Endothelial cell of umbilical vein (primary cell): ENCODE measurements at regions not wholly inside any gene's neighbourhood (a gene's known extent, or its start where the extent isn't known, plus 50 kb on each side); places are given as distances from the start of the nearest gene placed in this dataset.

Experiments used
- BruUV-seq: library from RNA; stranded (reverse); fragments of 400-500 nt; replicated peaks from 2 replicates; lab custom pipeline; 2021; lab: Mats Ljungman, UMichigan
- CTCF ChIA-PET: fragments of 300-600, 350-600 bp; sonication (Branson Sonifier 250); formaldehyde crosslinking; loops from one replicate; lab custom pipeline; 2021; ENCODE audit warnings: antibody characterized with exemption, inconsistent platforms; lab: Charles Lee
- POLR2A ChIA-PET: fragments of 300-600, 350-600 bp; sonication (Branson Sonifier 250); formaldehyde crosslinking; loops from one replicate; lab custom pipeline; 2021; ENCODE audit warnings: antibody characterized with exemption, inconsistent platforms; lab: Charles Lee
- DNase-seq: peaks from one replicate; pipeline ENCODE4 v3.0.0-alpha.2; 2011; ENCODE audit warnings: low read depth, low spot score
- FAIRE-seq: peaks from 2 replicates; lab custom pipeline; 2011; peaks lifted over from hg19 to GRCh38; lab: Jason Lieb, UNC
- H2AFZ ChIP-seq: 2 replicates; pipeline ENCODE4 v1.6.0; 2012; ENCODE audit warnings: low read depth, low read length, control low read depth, inconsistent platforms
- H3K27ac ChIP-seq: 2 replicates; pipeline ENCODE4 v1.5.1; 2011; ENCODE audit warnings: low read depth, mild to moderate bottlenecking, control low read depth, low read length, moderate library complexity; ENCODE audit not compliant: insufficient read depth
- H3K27me3 ChIP-seq, 2 experiments: 2 replicates each; pipeline versions ENCODE4 v1.6.0 to v1.6.1; 2011; ENCODE audit warnings: low read length in 2 of 2, mixed read lengths in 1 of 2; ENCODE audit not compliant: control insufficient read depth in 2 of 2, insufficient read depth in 2 of 2
- H3K36me3 ChIP-seq, 2 experiments: 2 replicates in 1 of 2; 3 replicates in 1 of 2; pipeline ENCODE4 v1.5.1; 2011; ENCODE audit warnings: low read length in 2 of 2, mild to moderate bottlenecking in 1 of 2, moderate library complexity in 1 of 2; ENCODE audit not compliant: control insufficient read depth in 2 of 2, insufficient read depth in 2 of 2; ENCODE audit errors: extremely low read depth in 1 of 2
- H3K4me1 ChIP-seq: 3 replicates; pipeline ENCODE4 v1.5.1; 2011; ENCODE audit warnings: mild to moderate bottlenecking, low read length; ENCODE audit not compliant: control insufficient read depth, insufficient read depth; ENCODE audit errors: extremely low read depth
- H3K4me2 ChIP-seq: 2 replicates; pipeline ENCODE4 v1.6.1; 2011; ENCODE audit warnings: low read length, control low read depth, mixed read lengths; ENCODE audit not compliant: insufficient read depth
- H3K4me3 ChIP-seq, 3 experiments: fragments of 200-600 bp in 1 of 3; sonication (generic), shearing (Covaris generic) in 1 of 3; replicated peaks in 1 of 3; 2 replicates each; pipeline ENCODE4 v1.5.1; 2011 to 2016; ENCODE audit warnings: control low read depth in 3 of 3, low read length in 3 of 3, mild to moderate bottlenecking in 2 of 3, inconsistent platforms in 1 of 3, low read depth in 1 of 3, moderate library complexity in 1 of 3; ENCODE audit not compliant: insufficient read depth in 1 of 3
- H3K79me2 ChIP-seq: 2 replicates; pipeline ENCODE4 v1.6.0; 2012; ENCODE audit warnings: low read length, inconsistent platforms; ENCODE audit not compliant: control insufficient read depth, insufficient read depth
- H3K9ac ChIP-seq: replicated peaks from 2 replicates; pipeline ENCODE3; 2011; ENCODE audit warnings: low read length, control low read depth; ENCODE audit not compliant: insufficient read depth; ENCODE audit errors: extremely low read depth
- H3K9me1 ChIP-seq: replicated peaks from 3 replicates; pipeline ENCODE4 v1.6.0; 2011; ENCODE audit warnings: mild to moderate bottlenecking, low read length; ENCODE audit not compliant: control insufficient read depth, insufficient read depth; ENCODE audit errors: extremely low read depth
- H3K9me3 ChIP-seq: replicated peaks from 2 replicates; pipeline ENCODE4 v1.5.1; 2012; ENCODE audit warnings: low read length, inconsistent platforms; ENCODE audit not compliant: control insufficient read depth, insufficient read depth
- H4K20me1 ChIP-seq: replicated peaks from 2 replicates; pipeline ENCODE3; 2011; ENCODE audit warnings: mild to moderate bottlenecking, low read length; ENCODE audit not compliant: control insufficient read depth, insufficient read depth; ENCODE audit errors: extremely low read depth
- EZH2 ChIP-seq: IDR thresholded peaks from 2 replicates; pipeline ENCODE4 v1.6.1; 2012; ENCODE audit warnings: borderline replicate concordance, low read depth, mild to moderate bottlenecking, moderate library complexity, low read length, inconsistent platforms; ENCODE audit not compliant: severe bottlenecking
- GATA2 ChIP-seq: IDR thresholded peaks from 2 replicates; pipeline ENCODE4 v1.7.0; 2011; ENCODE audit warnings: low read depth, mild to moderate bottlenecking, moderate library complexity, mixed read lengths, low read length; ENCODE audit not compliant: insufficient read length, insufficient read depth
- JUN ChIP-seq: IDR thresholded peaks from 2 replicates; pipeline ENCODE4 v1.6.1; 2011; ENCODE audit warnings: borderline replicate concordance, low read depth; ENCODE audit not compliant: insufficient read length, insufficient read depth
- MYC ChIP-seq: IDR thresholded peaks from one replicate; pipeline ENCODE4 v1.6.1; 2011; ENCODE audit warnings: mild to moderate bottlenecking, low read depth, low read length
- POLR2A ChIP-seq: IDR thresholded peaks from 2 replicates; pipeline ENCODE4 v1.6.1; 2012; ENCODE audit warnings: low read depth, mild to moderate bottlenecking, control low read depth, low read length
- POLR2AphosphoS5 ChIP-seq: IDR thresholded peaks from 2 replicates; pipeline ENCODE4 v1.6.1; 2012; ENCODE audit warnings: low read depth, mild to moderate bottlenecking, control low read depth, low read length, moderate library complexity; ENCODE audit not compliant: insufficient read depth
- dilution Hi-C: fragments of 300-500 bp; cut with MboI; formaldehyde crosslinking; loops from one replicate; pipeline ENCODE4 v1.15.0; 2019; ENCODE audit warnings: low sequenced_read_pairs; ENCODE audit not compliant: extremely low pct_ligation_motif_present
- intact Hi-C: fragments of 100-400 bp; cut with micrococcal nuclease; formaldehyde crosslinking; loops from one replicate; pipeline ENCODE4 v1.10.0; 2022
- TF ChIP-seq, protein P1 (sequence below), 2 donors: IDR thresholded peaks; 1 replicate in 1 of 2; 2 replicates in 1 of 2; pipeline ENCODE4 v1.5.1; 2011; ENCODE audit warnings: low read length in 2 of 2, mild to moderate bottlenecking in 2 of 2, moderate library complexity in 2 of 2, control low read depth in 1 of 2, inconsistent platforms in 1 of 2, low read depth in 1 of 2; ENCODE audit not compliant: insufficient read depth in 1 of 2; ENCODE audit errors: extremely low read depth in 1 of 2
- TF ChIP-seq, protein P2 (sequence below): IDR thresholded peaks from 2 replicates; pipeline ENCODE4 v1.6.1; 2011; ENCODE audit not compliant: insufficient read depth, insufficient read length

DNA sequence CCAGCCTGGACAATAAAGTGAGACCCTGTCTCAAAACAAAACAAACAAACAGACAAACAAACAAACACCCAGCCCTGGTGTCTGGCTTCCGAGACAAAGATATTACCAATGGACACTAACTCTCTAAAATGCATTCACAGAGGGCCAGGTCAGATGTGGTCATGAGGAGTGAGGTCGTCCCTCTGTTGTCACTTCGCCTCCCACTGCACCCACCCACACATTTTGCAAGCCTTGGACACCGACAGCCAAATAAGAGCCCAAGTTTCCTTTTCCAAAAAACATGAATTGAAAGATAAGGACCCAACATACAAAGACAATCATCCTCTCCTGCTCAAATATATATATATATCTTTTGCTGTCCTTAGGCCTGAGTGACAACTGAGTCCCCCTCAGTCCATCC, 319.9 kb downstream of the TSN start:
- Histone ChIP-seq H3K4me1 (no peaks in the 10 kb centered on the region), H3K27me3 (no peaks in the 10 kb centered on the region), H2AFZ (no peak overlapping the region), H3K27ac (no peak overlapping the region), H3K4me2 (no peak overlapping the region), H3K4me3 (no peak overlapping the region), H4K20me1 (no peaks in the 10 kb centered on the region), H3K9ac (no peak overlapping the region), H3K79me2 (no peaks in the 10 kb centered on the region), H3K36me3 (no peaks in the 10 kb centered on the region), H3K9me1 (no peaks in the 10 kb centered on the region), H3K9me3 (no peaks in the 10 kb centered on the region)
- BruUV-seq = no TSS peak
- no peak for DNase-seq
- ChIA-PET CTCF (no interaction called here), POLR2A (no interaction called here)
- no peak for FAIRE-seq
- intact Hi-C loops (no loop called here), dilution Hi-C loops (no loop called here)
- TF ChIP-seq JUN = no peak
- no peak for TF ChIP-seq POLR2A
- TF ChIP-seq, protein P1, sequence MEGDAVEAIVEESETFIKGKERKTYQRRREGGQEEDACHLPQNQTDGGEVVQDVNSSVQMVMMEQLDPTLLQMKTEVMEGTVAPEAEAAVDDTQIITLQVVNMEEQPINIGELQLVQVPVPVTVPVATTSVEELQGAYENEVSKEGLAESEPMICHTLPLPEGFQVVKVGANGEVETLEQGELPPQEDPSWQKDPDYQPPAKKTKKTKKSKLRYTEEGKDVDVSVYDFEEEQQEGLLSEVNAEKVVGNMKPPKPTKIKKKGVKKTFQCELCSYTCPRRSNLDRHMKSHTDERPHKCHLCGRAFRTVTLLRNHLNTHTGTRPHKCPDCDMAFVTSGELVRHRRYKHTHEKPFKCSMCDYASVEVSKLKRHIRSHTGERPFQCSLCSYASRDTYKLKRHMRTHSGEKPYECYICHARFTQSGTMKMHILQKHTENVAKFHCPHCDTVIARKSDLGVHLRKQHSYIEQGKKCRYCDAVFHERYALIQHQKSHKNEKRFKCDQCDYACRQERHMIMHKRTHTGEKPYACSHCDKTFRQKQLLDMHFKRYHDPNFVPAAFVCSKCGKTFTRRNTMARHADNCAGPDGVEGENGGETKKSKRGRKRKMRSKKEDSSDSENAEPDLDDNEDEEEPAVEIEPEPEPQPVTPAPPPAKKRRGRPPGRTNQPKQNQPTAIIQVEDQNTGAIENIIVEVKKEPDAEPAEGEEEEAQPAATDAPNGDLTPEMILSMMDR (IDR thresholded peaks at IDR 0.05; ENCODE audit: extremely low read depth in 1 of 2, insufficient read depth in 1 of 2, low read depth in 1 of 2, low read length in 2 of 2) = no peak
- TF ChIP-seq MYC = no peak

DNA sequence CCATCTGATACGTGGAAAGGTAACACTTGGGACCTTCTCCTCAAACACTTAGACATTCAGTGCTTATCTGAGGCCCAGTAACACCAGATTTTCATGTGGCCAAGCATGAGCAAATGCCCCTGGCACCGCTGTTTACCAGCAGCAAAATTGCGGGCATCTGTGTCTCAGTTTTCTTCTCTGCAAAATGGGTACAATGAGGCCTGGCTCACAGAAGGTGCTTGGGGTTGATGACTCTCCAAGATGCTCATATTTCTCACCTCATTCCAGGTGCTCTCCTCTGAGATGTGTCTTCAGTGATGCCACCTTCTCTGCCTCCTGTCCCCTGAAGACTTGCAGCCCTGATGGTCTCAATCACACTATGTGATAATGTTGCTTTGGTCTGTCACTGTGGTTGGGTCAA, 321.7 kb downstream of the TSN start:
- no TSS peak for BruUV-seq
- FAIRE-seq (no peak), DNase-seq (no peak)
- Histone ChIP-seq H2AFZ (no peak overlapping the region), H3K27me3 (no peaks in the 10 kb centered on the region), H3K9ac (no peak overlapping the region), H3K4me1 (no peaks in the 10 kb centered on the region), H3K27ac (no peak overlapping the region), H3K9me1 (no peaks in the 10 kb centered on the region), H4K20me1 (no peaks in the 10 kb centered on the region), H3K4me2 (no peak overlapping the region), H3K4me3 (no peak overlapping the region), H3K9me3 (no peaks in the 10 kb centered on the region), H3K36me3 (no peaks in the 10 kb centered on the region), H3K79me2 (no peaks in the 10 kb centered on the region)
- ChIA-PET POLR2A (no interaction called here), CTCF (no interaction called here)
- TF ChIP-seq GATA2 (no peak), EZH2 (no peak), POLR2A (no peak), POLR2AphosphoS5 (no peak), MYC (no peak)
- TF ChIP-seq, protein P1 (IDR thresholded peaks at IDR 0.05; ENCODE audit: extremely low read depth in 1 of 2, insufficient read depth in 1 of 2, low read depth in 1 of 2, low read length in 2 of 2) = no peak
- TF ChIP-seq, protein P2, sequence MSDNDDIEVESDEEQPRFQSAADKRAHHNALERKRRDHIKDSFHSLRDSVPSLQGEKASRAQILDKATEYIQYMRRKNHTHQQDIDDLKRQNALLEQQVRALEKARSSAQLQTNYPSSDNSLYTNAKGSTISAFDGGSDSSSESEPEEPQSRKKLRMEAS = no peak
- dilution Hi-C loops (no loop called here), intact Hi-C loops (no loop called here)
